ENCODE measurements at regions not wholly inside any gene's neighbourhood (a gene's known extent, or its start where the extent isn't known, plus 50 kb on each side); places are given as distances from the start of the nearest gene placed in this dataset.

GRCh38 chr9:119002491-119002890, 366.7 kb downstream of the BRINP1 start:
- Histone ChIP-seq H3K4me3 (ENCODE audit: low read depth, low read length) (no peak overlapping the region), H3K36me3 (ENCODE audit: control insufficient read depth, insufficient read depth, low read length) (no peaks in the 10 kb centered on the region), H3K27me3 (ENCODE audit: control insufficient read depth, insufficient read depth, low read length) (no peaks in the 10 kb centered on the region)
- TF ChIP-seq CTCF (IDR thresholded peaks at IDR 0.05; ENCODE audit: insufficient read depth, low read depth, low read length), result no peak
- ChIA-PET POLR2A (no interaction called here), CTCF (no interaction called here)
- DNase-seq (ENCODE audit: low read depth), result no peak

- CTCF ChIA-PET, result no interaction called here
- POLR2A ChIA-PET, result no interaction called here
- DNase-seq (ENCODE audit: low read depth), result peak; percentile 77
- H3K36me3 ChIP-seq (ENCODE audit: control insufficient read depth, insufficient read depth, low read length), result no peaks in the 10 kb centered on the region
- TF ChIP-seq CTCF (IDR thresholded peaks at IDR 0.05; ENCODE audit: insufficient read depth, low read depth, low read length), result no peak
- H3K4me3 ChIP-seq (ENCODE audit: low read depth, low read length), result no peak overlapping the region
- no peaks in the 10 kb centered on the region for H3K27me3 ChIP-seq (ENCODE audit: control insufficient read depth, insufficient read depth, low read length)
Observed at GRCh38 chr9:119003201-119003611, 366.0 kb downstream of the BRINP1 start.

- CTCF ChIA-PET, result interaction anchor here (1.3 kb wide), 1 partner anchor 17 kb away, joined by 3 read pairs; no protein-coding TSS in a partner anchor
- no peak for TF ChIP-seq CTCF (IDR thresholded peaks at IDR 0.05; ENCODE audit: insufficient read depth, low read depth, low read length)
- POLR2A ChIA-PET, result interaction anchor here (0.6 kb wide), 1 partner anchor 1204 kb away, joined by 3 read pairs; no protein-coding TSS in a partner anchor
- no peaks in the 10 kb centered on the region for H3K36me3 ChIP-seq (ENCODE audit: control insufficient read depth, insufficient read depth, low read length)
- no peaks in the 10 kb centered on the region for H3K27me3 ChIP-seq (ENCODE audit: control insufficient read depth, insufficient read depth, low read length)
- no peak overlapping the region for H3K4me3 ChIP-seq (ENCODE audit: low read depth, low read length)
- DNase-seq (ENCODE audit: low read depth), result no peak
Observed at GRCh38 chr9:119003882-119004617, 365.2 kb downstream of the BRINP1 start.

GRCh38 chr9:119004618-119004990, 364.6 kb downstream of the BRINP1 start:
- no peak overlapping the region for H3K4me3 ChIP-seq (ENCODE audit: low read depth, low read length)
- POLR2A ChIA-PET, result interaction anchor here (0.6 kb wide), 1 partner anchor 1204 kb away, joined by 3 read pairs; no protein-coding TSS in a partner anchor
- CTCF ChIA-PET, result interaction anchor here (1.3 kb wide), 1 partner anchor 17 kb away, joined by 3 read pairs; no protein-coding TSS in a partner anchor

GRCh38 chr9:119005162-119005561, 364.1 kb downstream of the BRINP1 start:
- Histone ChIP-seq H3K4me3 (ENCODE audit: low read depth, low read length) (no peak overlapping the region), H3K27me3 (ENCODE audit: control insufficient read depth, insufficient read depth, low read length) (no peaks in the 10 kb centered on the region), H3K36me3 (ENCODE audit: control insufficient read depth, insufficient read depth, low read length) (no peaks in the 10 kb centered on the region)
- ChIA-PET POLR2A (no interaction called here), CTCF (interaction anchor here (1.3 kb wide), 1 partner anchor 16 kb away, joined by 3 read pairs; no protein-coding TSS in a partner anchor)
- no peak for DNase-seq (ENCODE audit: low read depth)
- TF ChIP-seq CTCF (IDR thresholded peaks at IDR 0.05; ENCODE audit: insufficient read depth, low read depth, low read length), result no peak

More at GRCh38 chr9:119004618-119004990, 364.6 kb downstream of the BRINP1 start:
- Histone ChIP-seq H3K36me3 (ENCODE audit: control insufficient read depth, insufficient read depth, low read length) (no peaks in the 10 kb centered on the region), H3K27me3 (ENCODE audit: control insufficient read depth, insufficient read depth, low read length) (no peaks in the 10 kb centered on the region)
- TF ChIP-seq CTCF (IDR thresholded peaks at IDR 0.05; ENCODE audit: insufficient read depth, low read depth, low read length), result no peak
- peak; percentile 42 for DNase-seq (ENCODE audit: low read depth)

Data from BJ (cell line).